ENCODE measurements at regions not wholly inside any gene's neighbourhood (a gene's known extent, or its start where the extent isn't known, plus 50 kb on each side); places are given as distances from the start of the nearest gene placed in this dataset.
A peak's percentile ranks its signal among the peaks of the same experiment; 100 is the strongest.

- H3K4me3 ChIP-seq (ENCODE audit: low read length): no peak overlapping the region
- no peak for TF ChIP-seq CTCF (IDR thresholded peaks at IDR 0.05; ENCODE audit: insufficient read depth, low read depth, low read length, missing control alignments)
Observed at GRCh38 chr5:133809801-133810200, 158.6 kb downstream of the C5orf15 start.

DNA sequence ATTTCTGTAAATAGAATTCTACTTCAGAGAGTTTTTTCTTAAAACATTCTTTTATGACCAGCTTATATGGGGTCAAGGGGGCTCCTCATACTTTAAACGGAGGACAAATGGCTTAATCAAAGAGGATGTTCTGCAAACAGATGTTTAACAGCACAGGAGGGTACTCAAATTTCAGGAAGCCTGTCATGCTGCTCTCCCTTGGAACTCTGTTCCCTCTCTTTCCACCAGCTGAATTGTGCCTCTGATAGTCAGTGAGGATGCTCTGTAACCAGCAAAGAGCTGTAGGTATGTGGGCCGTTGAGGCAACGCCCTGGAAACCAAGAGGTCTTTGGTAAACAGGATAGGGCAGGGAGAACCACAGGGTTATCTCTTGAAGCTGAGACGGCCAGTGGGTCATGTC is 161.1 kb downstream of the C5orf15 start:
- DNase-seq (ENCODE audit: low read depth): no peak
- no peak for TF ChIP-seq CTCF (IDR thresholded peaks at IDR 0.05; ENCODE audit: insufficient read depth, low read depth, low read length, missing control alignments)
- no peak overlapping the region for H3K4me3 ChIP-seq (ENCODE audit: low read length)

More at GRCh38 chr5:133809801-133810200, 158.6 kb downstream of the C5orf15 start:
- no peak for DNase-seq (ENCODE audit: low read depth)

GRCh38 chr5:133806847-133807246 is 161.6 kb downstream of the C5orf15 start:
- DNase-seq (ENCODE audit: low read depth): no peak
- no peak overlapping the region for H3K4me3 ChIP-seq (ENCODE audit: low read length)
- no peak for TF ChIP-seq CTCF (IDR thresholded peaks at IDR 0.05; ENCODE audit: insufficient read depth, low read depth, low read length, missing control alignments)

- peak; percentile 4 for DNase-seq (ENCODE audit: low read depth)
- no peak overlapping the region for H3K4me3 ChIP-seq (ENCODE audit: low read length)
- no peak for TF ChIP-seq CTCF (IDR thresholded peaks at IDR 0.05; ENCODE audit: insufficient read depth, low read depth, low read length, missing control alignments)
Observed at GRCh38 chr5:133801955-133802751, 166.3 kb downstream of the C5orf15 start.

DNA sequence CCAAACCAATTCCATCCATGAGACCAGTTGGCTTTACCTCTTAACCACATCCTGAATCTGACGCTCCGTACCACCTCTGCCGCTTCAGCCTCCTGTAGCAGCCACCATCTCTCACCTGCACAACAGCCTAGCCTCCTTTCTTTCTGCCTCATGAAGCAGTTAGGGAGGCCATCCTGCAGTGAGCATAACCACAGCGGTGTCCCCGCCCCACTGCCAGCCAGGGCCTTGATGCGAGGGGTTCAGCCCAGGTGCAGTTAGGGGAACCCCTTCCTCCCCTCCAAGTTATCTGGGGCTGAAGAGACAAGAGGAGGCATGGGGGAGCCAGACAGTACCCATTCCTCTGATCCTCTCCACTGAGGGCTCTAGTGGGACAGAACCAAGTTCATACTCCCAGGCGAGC is 167.0 kb downstream of the C5orf15 start:
- no peak overlapping the region for H3K4me3 ChIP-seq (ENCODE audit: low read length)
- no peak for TF ChIP-seq CTCF (IDR thresholded peaks at IDR 0.05; ENCODE audit: insufficient read depth, low read depth, low read length, missing control alignments)
- DNase-seq (ENCODE audit: low read depth): no peak

DNA sequence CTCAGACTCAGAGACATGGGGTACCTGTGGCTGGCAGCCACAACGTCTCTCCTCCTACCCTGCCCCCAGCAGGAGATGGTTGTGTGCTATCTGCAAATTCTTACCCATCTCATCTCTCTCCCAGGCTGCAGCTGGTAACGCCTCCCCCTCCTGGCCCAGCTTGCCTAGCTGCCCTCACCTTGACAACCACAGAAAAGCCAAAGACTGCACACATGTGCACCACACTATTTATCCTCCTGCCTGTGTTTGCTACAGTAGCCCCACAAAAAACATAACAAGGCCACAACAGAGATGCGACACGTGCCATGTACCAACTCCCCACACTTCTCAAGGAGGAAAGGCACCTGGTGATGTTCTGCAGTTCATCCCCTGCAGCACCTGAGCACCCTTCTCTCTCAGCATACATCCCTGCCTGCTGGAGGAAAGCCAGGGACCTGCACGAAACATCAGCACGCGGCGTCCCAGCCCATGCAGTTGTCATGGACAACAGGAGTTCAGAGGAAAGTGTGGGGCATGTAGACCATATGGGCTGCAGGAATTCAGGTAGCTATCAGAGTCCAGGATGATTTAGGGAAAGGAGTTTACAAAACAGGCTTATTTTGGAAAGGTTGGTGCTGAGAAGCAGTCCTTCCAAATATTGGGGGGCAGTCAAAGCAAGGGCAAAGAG is 168.7 kb downstream of the C5orf15 start:
- DNase-seq (ENCODE audit: low read depth): no peak
- no peak for TF ChIP-seq CTCF (IDR thresholded peaks at IDR 0.05; ENCODE audit: insufficient read depth, low read depth, low read length, missing control alignments)
- H3K4me3 ChIP-seq (ENCODE audit: low read length): no peak overlapping the region
